ENCODE measurements at regions not wholly inside any gene's neighbourhood (a gene's known extent, or its start where the extent isn't known, plus 50 kb on each side); places are given as distances from the start of the nearest gene placed in this dataset.

- TF ChIP-seq CTCF (IDR thresholded peaks at IDR 0.05; ENCODE audit: poor library complexity) (no peak), EZH2phosphoT487 (IDR thresholded peaks at IDR 0.05; ENCODE audit: low read depth, severe bottlenecking, unreplicated experiment) (no peak)
These were observed 178.9 kb downstream of the UACA start for GRCh38 chr15:70584441-70584837.

All from hepatocyte (in vitro differentiated cells).